ENCODE measurements at regions not wholly inside any gene's neighbourhood (a gene's known extent, or its start where the extent isn't known, plus 50 kb on each side); places are given as distances from the start of the nearest gene placed in this dataset.

DNA sequence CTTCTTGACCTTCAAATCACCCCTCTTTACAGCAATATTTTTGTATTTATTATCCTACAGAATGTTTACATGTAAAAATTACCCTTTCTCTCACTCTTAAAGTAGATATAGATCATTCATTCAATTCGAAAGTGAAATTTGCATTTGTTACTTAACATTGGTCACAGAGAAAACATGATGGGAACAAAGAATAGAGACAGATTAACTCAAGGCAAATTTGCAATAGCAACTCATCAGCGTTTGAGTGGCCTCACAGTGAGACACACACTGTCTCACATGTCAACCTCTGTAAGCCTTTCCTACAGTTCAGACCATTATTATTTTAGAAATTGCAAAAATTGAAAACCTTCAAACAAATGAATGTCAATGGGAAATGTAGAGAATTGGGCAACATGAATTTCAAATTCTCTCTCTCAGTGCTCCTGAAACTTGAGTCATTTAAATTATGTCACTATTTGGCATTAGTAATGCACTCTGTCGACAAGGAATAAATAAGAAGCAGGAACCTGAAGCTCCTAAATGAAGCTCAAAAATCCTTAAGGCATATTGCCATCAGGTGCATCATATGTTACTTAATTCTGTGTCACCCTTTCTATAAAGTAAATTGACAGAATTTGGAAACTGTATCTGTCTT lies 148.3 kb upstream of the ANXA10 start:
- Histone ChIP-seq H3K4me2 (ENCODE audit: unreplicated experiment) (no peak overlapping the region), H3K9ac (no peak overlapping the region), H3K36me3 (ENCODE audit: low read depth) (no peaks in the 10 kb centered on the region), H3K9me2 (ENCODE audit: insufficient read depth) (no peaks in the 10 kb centered on the region), H3K79me2 (ENCODE audit: insufficient read depth) (no peaks in the 10 kb centered on the region), H4K20me1 (ENCODE audit: insufficient read depth) (no peaks in the 10 kb centered on the region), H3F3A (ENCODE audit: insufficient read depth) (no peaks in the 10 kb centered on the region), H3K27me3 (replicated peaks; ENCODE audit: insufficient read depth) (0 out of 2 replicates have a peak, but pooled peaks cover 8% of the 10 kb centered on the region), H3K4me1 (ENCODE audit: insufficient read depth) (no peaks in the 10 kb centered on the region), H3K9me3 (ENCODE audit: low read depth) (no peaks in the 10 kb centered on the region), H3K4me3 (no peak overlapping the region), H3K27ac (no peak overlapping the region), H2AFZ (no peak overlapping the region)
- in situ Hi-C loops (cut with MboI): no loop called here
- whole genome bisulfite sequencing, 2 experiments (ENCODE audit: low coverage in 1 of 2, low lambda C conversion rate in 2 of 2, missing lambda C conversion rate in 2 of 2): 3 to 10% methylated on average over 3 of the region's 3 CpGs
- peak; percentile 5 for DNase-seq
- no peak for TF ChIP-seq EZH2 (IDR thresholded peaks at IDR 0.05; ENCODE audit: insufficient read depth, poor library complexity, severe bottlenecking)
- no peak for TF ChIP-seq EZH2phosphoT487 (IDR thresholded peaks at IDR 0.05; ENCODE audit: insufficient read depth, low read depth)

GRCh38 chr4:167944721-167945120 lies 147.6 kb upstream of the ANXA10 start:
- WGBS, 2 experiments (ENCODE audit: low coverage in 1 of 2, low lambda C conversion rate in 2 of 2, missing lambda C conversion rate in 2 of 2): 15 to 19% methylated on average over 2 of the region's 2 CpGs
- no peaks in the 10 kb centered on the region for H3K9me3 ChIP-seq (ENCODE audit: low read depth)

GRCh38 chr4:167955006-167955405 lies 137.3 kb upstream of the ANXA10 start:
- Histone ChIP-seq H3K79me2 (ENCODE audit: insufficient read depth) (no peaks in the 10 kb centered on the region), H3K9ac (no peak overlapping the region), H3K4me1 (ENCODE audit: insufficient read depth) (no peaks in the 10 kb centered on the region), H4K20me1 (ENCODE audit: insufficient read depth) (no peaks in the 10 kb centered on the region), H3K9me2 (ENCODE audit: insufficient read depth) (no peaks in the 10 kb centered on the region), H3K27me3 (replicated peaks; ENCODE audit: insufficient read depth) (no peaks in the 10 kb centered on the region), H2AFZ (no peak overlapping the region), H3K36me3 (ENCODE audit: low read depth) (no peaks in the 10 kb centered on the region), H3K4me3 (no peak overlapping the region), H3K27ac (no peak overlapping the region), H3F3A (ENCODE audit: insufficient read depth) (no peaks in the 10 kb centered on the region), H3K9me3 (ENCODE audit: low read depth) (no peaks in the 10 kb centered on the region), H3K4me2 (ENCODE audit: unreplicated experiment) (no peak overlapping the region)
- no peak for DNase-seq
- TF ChIP-seq EZH2phosphoT487 (IDR thresholded peaks at IDR 0.05; ENCODE audit: insufficient read depth, low read depth) (no peak), EZH2 (IDR thresholded peaks at IDR 0.05; ENCODE audit: insufficient read depth, poor library complexity, severe bottlenecking) (no peak)
- 0 to 3% methylated on average over 2 of the region's 2 CpGs for WGBS, 2 experiments (ENCODE audit: low coverage in 1 of 2, low lambda C conversion rate in 2 of 2, missing lambda C conversion rate in 2 of 2)
- in situ Hi-C loops (cut with MboI): no loop called here

More at GRCh38 chr4:167944721-167945120, 147.6 kb upstream of the ANXA10 start:
- H3F3A ChIP-seq (ENCODE audit: insufficient read depth): no peaks in the 10 kb centered on the region
- H3K4me3 ChIP-seq: no peak overlapping the region
- no peak overlapping the region for H3K27ac ChIP-seq
- no peak overlapping the region for H2AFZ ChIP-seq
- TF ChIP-seq EZH2 (IDR thresholded peaks at IDR 0.05; ENCODE audit: insufficient read depth, poor library complexity, severe bottlenecking) (no peak), EZH2phosphoT487 (IDR thresholded peaks at IDR 0.05; ENCODE audit: insufficient read depth, low read depth) (no peak)
- H3K27me3 ChIP-seq (replicated peaks; ENCODE audit: insufficient read depth): 0 out of 2 replicates have a peak, but pooled peaks cover 8% of the 10 kb centered on the region
- in situ Hi-C loops (cut with MboI): no loop called here
- no peak overlapping the region for H3K9ac ChIP-seq
- H3K4me1 ChIP-seq (ENCODE audit: insufficient read depth): no peaks in the 10 kb centered on the region
- H4K20me1 ChIP-seq (ENCODE audit: insufficient read depth): no peaks in the 10 kb centered on the region
- H3K79me2 ChIP-seq (ENCODE audit: insufficient read depth): no peaks in the 10 kb centered on the region
- H3K9me2 ChIP-seq (ENCODE audit: insufficient read depth): no peaks in the 10 kb centered on the region
- no peaks in the 10 kb centered on the region for H3K36me3 ChIP-seq (ENCODE audit: low read depth)
- no peak overlapping the region for H3K4me2 ChIP-seq (ENCODE audit: unreplicated experiment)
- no peak for DNase-seq

DNA sequence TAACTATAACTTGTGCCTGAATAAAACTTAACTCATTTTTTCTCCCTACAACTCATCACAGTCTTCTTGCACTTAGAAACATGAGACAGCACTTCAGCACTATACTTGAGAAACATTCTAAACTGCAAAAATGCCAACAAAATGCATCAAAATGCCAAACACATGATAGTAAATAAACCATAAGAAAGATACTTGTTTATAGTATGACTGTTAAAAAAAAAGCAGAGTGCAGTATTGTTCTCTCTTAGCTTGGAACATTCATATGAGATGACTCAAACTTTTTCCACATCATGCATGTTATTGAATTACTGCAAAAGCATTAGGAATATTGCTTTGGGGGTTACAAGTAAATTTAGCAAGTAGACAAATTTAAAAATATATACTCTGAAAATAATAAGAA lies 135.7 kb upstream of the ANXA10 start:
- Histone ChIP-seq H3K9me2 (ENCODE audit: insufficient read depth) (no peaks in the 10 kb centered on the region), H2AFZ (no peak overlapping the region), H3K27me3 (replicated peaks; ENCODE audit: insufficient read depth) (no peaks in the 10 kb centered on the region), H3K4me2 (ENCODE audit: unreplicated experiment) (no peak overlapping the region), H3K4me1 (ENCODE audit: insufficient read depth) (no peaks in the 10 kb centered on the region), H3K27ac (no peak overlapping the region), H3K9ac (no peak overlapping the region), H3K36me3 (ENCODE audit: low read depth) (no peaks in the 10 kb centered on the region), H3K4me3 (no peak overlapping the region), H3K9me3 (ENCODE audit: low read depth) (no peaks in the 10 kb centered on the region), H3F3A (ENCODE audit: insufficient read depth) (no peaks in the 10 kb centered on the region), H3K79me2 (ENCODE audit: insufficient read depth) (no peaks in the 10 kb centered on the region), H4K20me1 (ENCODE audit: insufficient read depth) (no peaks in the 10 kb centered on the region)
- TF ChIP-seq EZH2phosphoT487 (IDR thresholded peaks at IDR 0.05; ENCODE audit: insufficient read depth, low read depth) (no peak), EZH2 (IDR thresholded peaks at IDR 0.05; ENCODE audit: insufficient read depth, poor library complexity, severe bottlenecking) (no peak)
- in situ Hi-C loops (cut with MboI): no loop called here
- no peak for DNase-seq
